ENCODE measurements at regions not wholly inside any gene's neighbourhood (a gene's known extent, or its start where the extent isn't known, plus 50 kb on each side); places are given as distances from the start of the nearest gene placed in this dataset.

- TF ChIP-seq EZH2 (IDR thresholded peaks at IDR 0.05; ENCODE audit: low read length) (no peak), CTCF (optimal IDR thresholded peaks at IDR 0.05 in 1 of 3, IDR thresholded peaks at IDR 0.05 in 1 of 3, conservative IDR thresholded peaks at IDR 0.05 in 1 of 3; ENCODE audit: extremely low read depth in 1 of 3, insufficient read depth in 2 of 3, low read length in 3 of 3) (no peak)
- Histone ChIP-seq H3K4me1 (ENCODE audit: control insufficient read depth, extremely low read depth, insufficient read depth, low read length) (peaks cover 15% of the 10 kb centered on the region), H3K27me3 (ENCODE audit: control insufficient read depth, extremely low read depth, insufficient read depth, low read length) (no peaks in the 10 kb centered on the region), H3K9me1 (ENCODE audit: control insufficient read depth, extremely low read depth, insufficient read depth, low read length) (no peaks in the 10 kb centered on the region), H3K4me2 (ENCODE audit: control insufficient read depth, extremely low read depth, insufficient read depth, low read depth, low read length) (no peak overlapping the region), H3K9ac (ENCODE audit: control insufficient read depth, extremely low read depth, insufficient read depth, low read length) (no peak overlapping the region), H3K27ac (ENCODE audit: control insufficient read depth, insufficient read depth, low read length) (peak overlapping the region; percentile 18), H3K79me2 (ENCODE audit: control insufficient read depth, insufficient read depth, low read length) (no peaks in the 10 kb centered on the region), H2AFZ (ENCODE audit: control insufficient read depth, low read length) (no peak overlapping the region), H3K36me3 (ENCODE audit: control insufficient read depth in 2 of 2, extremely low read depth in 1 of 2, insufficient read depth in 2 of 2, low read length in 2 of 2) (no peaks in the 10 kb centered on the region), H4K20me1 (ENCODE audit: control insufficient read depth, extremely low read depth, insufficient read depth, low read length) (no peaks in the 10 kb centered on the region), H3K4me3 (ENCODE audit: control insufficient read depth in 2 of 3, extremely low read depth in 1 of 3, insufficient read depth in 2 of 3, low read depth in 1 of 3, low read length in 3 of 3) (no peak overlapping the region), H3K9me3 (ENCODE audit: control insufficient read depth, low read depth, low read length) (no peaks in the 10 kb centered on the region)
- FAIRE-seq (peak; percentile 98), DNase-seq (ENCODE audit: low read depth, low spot score) (peak; percentile 52)
- dilution Hi-C loops (cut with MboI; ENCODE audit: extremely low pct_ligation_motif_present, low sequenced_read_pairs): no loop called here
These were observed 58.3 kb upstream of the VSTM5 start for GRCh38 chr11:93908689-93909088.

GRCh38 chr11:93917673-93918072, 67.3 kb upstream of the VSTM5 start:
- no peak for FAIRE-seq
- no peaks in the 10 kb centered on the region for H4K20me1 ChIP-seq (ENCODE audit: control insufficient read depth, extremely low read depth, insufficient read depth, low read length)
- H2AFZ ChIP-seq (ENCODE audit: control insufficient read depth, low read length): no peak overlapping the region
- TF ChIP-seq CTCF (optimal IDR thresholded peaks at IDR 0.05 in 1 of 3, IDR thresholded peaks at IDR 0.05 in 1 of 3, conservative IDR thresholded peaks at IDR 0.05 in 1 of 3; ENCODE audit: extremely low read depth in 1 of 3, insufficient read depth in 2 of 3, low read length in 3 of 3) (no peak), EZH2 (IDR thresholded peaks at IDR 0.05; ENCODE audit: low read length) (no peak)
- no peaks in the 10 kb centered on the region for H3K9me3 ChIP-seq (ENCODE audit: control insufficient read depth, low read depth, low read length)
- H3K4me3 ChIP-seq (ENCODE audit: control insufficient read depth in 2 of 3, extremely low read depth in 1 of 3, insufficient read depth in 2 of 3, low read depth in 1 of 3, low read length in 3 of 3): no peak overlapping the region
- dilution Hi-C loops (cut with MboI; ENCODE audit: extremely low pct_ligation_motif_present, low sequenced_read_pairs): no loop called here
- H3K27me3 ChIP-seq (ENCODE audit: control insufficient read depth, extremely low read depth, insufficient read depth, low read length): no peaks in the 10 kb centered on the region
- H3K9ac ChIP-seq (ENCODE audit: control insufficient read depth, extremely low read depth, insufficient read depth, low read length): no peak overlapping the region
- H3K4me1 ChIP-seq (ENCODE audit: control insufficient read depth, extremely low read depth, insufficient read depth, low read length): peaks cover 4% of the 10 kb centered on the region
- no peak overlapping the region for H3K27ac ChIP-seq (ENCODE audit: control insufficient read depth, insufficient read depth, low read length)
- no peaks in the 10 kb centered on the region for H3K79me2 ChIP-seq (ENCODE audit: control insufficient read depth, insufficient read depth, low read length)
- no peaks in the 10 kb centered on the region for H3K36me3 ChIP-seq (ENCODE audit: control insufficient read depth in 2 of 2, extremely low read depth in 1 of 2, insufficient read depth in 2 of 2, low read length in 2 of 2)
- no peaks in the 10 kb centered on the region for H3K9me1 ChIP-seq (ENCODE audit: control insufficient read depth, extremely low read depth, insufficient read depth, low read length)
- no peak overlapping the region for H3K4me2 ChIP-seq (ENCODE audit: control insufficient read depth, extremely low read depth, insufficient read depth, low read depth, low read length)
- DNase-seq (ENCODE audit: low read depth, low spot score): no peak
